Common myeloid progenitor, CD34-positive (primary cell): ENCODE measurements at regions not wholly inside any gene's neighbourhood (a gene's known extent, or its start where the extent isn't known, plus 50 kb on each side); places are given as distances from the start of the nearest gene placed in this dataset.

Source experiments
- CTCF ChIA-PET: fragments of 350-600 bp; sonication (Branson Sonifier 250); formaldehyde crosslinking; loops from one replicate; lab custom pipeline; 2021; ENCODE audit warnings: antibody characterized with exemption; lab: Charles Lee
- POLR2A ChIA-PET: fragments of 350-600 bp; sonication (Branson Sonifier 250); formaldehyde crosslinking; loops from one replicate; lab custom pipeline; 2021; ENCODE audit warnings: antibody characterized with exemption; lab: Charles Lee
- DNase-seq, 3 donors: peaks; one replicate each; pipeline versions ENCODE4 v3.0.0 to v3.0.0-alpha.2; 2013
- H3K27ac ChIP-seq, 2 experiments: 1 replicate in 1 of 2; 2 replicates in 1 of 2; pipeline ENCODE4 v1.7.0; 2013; ENCODE audit warnings: inconsistent platforms in 2 of 2, low read length in 2 of 2, mild to moderate bottlenecking in 2 of 2, low read depth in 1 of 2, moderate library complexity in 1 of 2; ENCODE audit not compliant: severe bottlenecking in 2 of 2, insufficient read depth in 1 of 2, poor library complexity in 1 of 2
- H3K27me3 ChIP-seq, 5 experiments: replicated peaks in 2 of 5; 1 replicate in 3 of 5; 2 replicates in 2 of 5; pipeline versions ENCODE4 v1.6.1 to v1.7.0; 2013; ENCODE audit warnings: low read length in 4 of 5, mild to moderate bottlenecking in 2 of 5, moderate library complexity in 2 of 5, inconsistent platforms in 1 of 5; ENCODE audit not compliant: insufficient read depth in 5 of 5, control insufficient read depth in 4 of 5
- H3K36me3 ChIP-seq, 4 experiments: 1 replicate in 2 of 4; 2 replicates in 2 of 4; pipeline versions ENCODE4 v1.6.1 to v1.7.0; 2013; ENCODE audit warnings: low read length in 3 of 4, control low read depth in 1 of 4, mild to moderate bottlenecking in 1 of 4; ENCODE audit not compliant: control insufficient read depth in 4 of 4, insufficient read depth in 4 of 4
- H3K4me1 ChIP-seq, 4 experiments: 1 replicate in 3 of 4; 2 replicates in 1 of 4; pipeline versions ENCODE4 v1.6.1 to v1.7.1; 2013; ENCODE audit warnings: low read length in 3 of 4, mild to moderate bottlenecking in 3 of 4, control low read depth in 1 of 4, inconsistent platforms in 1 of 4, moderate library complexity in 1 of 4; ENCODE audit not compliant: control insufficient read depth in 4 of 4, insufficient read depth in 4 of 4; ENCODE audit errors: control extremely low read depth in 1 of 4
- H3K4me3 ChIP-seq, 7 experiments: 1 replicate in 4 of 7; 2 replicates in 3 of 7; pipeline versions ENCODE4 v1.5.1 to v1.7.0; 2013; ENCODE audit warnings: mild to moderate bottlenecking in 7 of 7, low read length in 6 of 7, moderate library complexity in 6 of 7, inconsistent platforms in 2 of 7, low read depth in 2 of 7, control low read depth in 1 of 7; ENCODE audit not compliant: insufficient read depth in 4 of 7, control insufficient read depth in 1 of 7; ENCODE audit errors: extremely low read depth in 1 of 7
- H3K9me3 ChIP-seq, 5 experiments: 1 replicate in 4 of 5; 2 replicates in 1 of 5; pipeline versions ENCODE4 v1.6.1 to v1.7.1; 2013; ENCODE audit warnings: low read length in 4 of 5, mild to moderate bottlenecking in 2 of 5, inconsistent platforms in 1 of 5, low read depth in 1 of 5, moderate library complexity in 1 of 5; ENCODE audit not compliant: control insufficient read depth in 4 of 5, insufficient read depth in 2 of 5; ENCODE audit errors: control extremely low read depth in 1 of 5
- WGBS: methylation state at CpG from one replicate; pipeline ENCODE4 v1.1.5; 2013; ENCODE audit not compliant: insufficient coverage; 5-methylcytosine and 5-hydroxymethylcytosine counted together

GRCh38 chr3:5444253-5444652 lies 256.7 kb downstream of the EDEM1 start:
- DNase-seq, result no peak
- H3K27me3 ChIP-seq, result no peaks in the 10 kb centered on the region
- CTCF ChIA-PET, result no interaction called here
- H3K27ac ChIP-seq, result no peak overlapping the region
- POLR2A ChIA-PET, result no interaction called here
- 100% methylated on average over 1 of the region's 2 CpGs for WGBS
- H3K4me1 ChIP-seq, result peaks cover 0 to 15% (median 3%) of the 10 kb centered on the region in 4 experiments
- H3K4me3 ChIP-seq, result no peak overlapping the region
- no peaks in the 10 kb centered on the region for H3K36me3 ChIP-seq
- H3K9me3 ChIP-seq, result peaks cover 0 to 11% (median 3%) of the 10 kb centered on the region in 5 experiments

GRCh38 chr3:5445676-5446201 lies 258.2 kb downstream of the EDEM1 start:
- Histone ChIP-seq H3K27ac (no peak overlapping the region), H3K4me1 (peaks cover 0 to 15% (median 3%) of the 10 kb centered on the region in 4 experiments), H3K4me3 (no peak overlapping the region), H3K27me3 (no peaks in the 10 kb centered on the region), H3K36me3 (no peaks in the 10 kb centered on the region), H3K9me3 (peaks cover 0 to 11% (median 3%) of the 10 kb centered on the region in 5 experiments)
- 100% methylated on average over 2 of the region's 5 CpGs for WGBS
- CTCF ChIA-PET, result no interaction called here
- no peak for DNase-seq
- POLR2A ChIA-PET, result no interaction called here

- H3K4me3 ChIP-seq, result no peak overlapping the region
- WGBS, result 100% methylated on average over 2 of the region's 5 CpGs
- POLR2A ChIA-PET, result no interaction called here
- H3K9me3 ChIP-seq, result peaks cover 0 to 11% (median 3%) of the 10 kb centered on the region in 5 experiments
- CTCF ChIA-PET, result interaction anchor here (1.3 kb wide), 1 partner anchor 12 kb away, joined by 3 read pairs; no protein-coding TSS in a partner anchor
- H3K27ac ChIP-seq, result no peak overlapping the region
- no peaks in the 10 kb centered on the region for H3K27me3 ChIP-seq
- no peaks in the 10 kb centered on the region for H3K4me1 ChIP-seq
- no peak for DNase-seq
- H3K36me3 ChIP-seq, result no peaks in the 10 kb centered on the region
These were observed 260.7 kb downstream of the EDEM1 start for GRCh38 chr3:5448246-5448645.

GRCh38 chr3:5448816-5449215 lies 261.3 kb downstream of the EDEM1 start:
- Histone ChIP-seq H3K36me3 (no peaks in the 10 kb centered on the region), H3K27ac (no peak overlapping the region), H3K9me3 (peaks cover 0 to 11% (median 3%) of the 10 kb centered on the region in 5 experiments), H3K4me3 (no peak overlapping the region), H3K27me3 (no peaks in the 10 kb centered on the region), H3K4me1 (no peaks in the 10 kb centered on the region)
- ChIA-PET CTCF (interaction anchor here (1.0 to 1.3 kb wide), 2 partner anchors 12 to 15 kb away, joined by 3 read pairs; no protein-coding TSS in a partner anchor), POLR2A (interaction anchor here (0.6 kb wide), 1 partner anchor 865 kb away, joined by 3 read pairs; no protein-coding TSS in a partner anchor)
- WGBS, result 80% methylated on average over 1 of the region's 2 CpGs
- DNase-seq, result no peak

GRCh38 chr3:5456199-5456598 lies 268.7 kb downstream of the EDEM1 start:
- ChIA-PET CTCF (interaction anchor here (0.6 kb wide), 1 partner anchor 89 kb away, joined by 3 read pairs; no protein-coding TSS in a partner anchor), POLR2A (no interaction called here)
- 90% methylated on average over 1 of the region's 1 CpG for WGBS
- H3K9me3 ChIP-seq, result no peaks in the 10 kb centered on the region
- no peak overlapping the region for H3K4me3 ChIP-seq
- H3K27ac ChIP-seq, result no peak overlapping the region
- H3K27me3 ChIP-seq, result no peaks in the 10 kb centered on the region
- H3K4me1 ChIP-seq, result peaks cover 0 to 4% (median 0%) of the 10 kb centered on the region in 4 experiments
- no peaks in the 10 kb centered on the region for H3K36me3 ChIP-seq
- DNase-seq, result no peak

GRCh38 chr3:5458526-5458925 lies 271.0 kb downstream of the EDEM1 start:
- Histone ChIP-seq H3K4me3 (no peak overlapping the region), H3K36me3 (no peaks in the 10 kb centered on the region), H3K9me3 (no peaks in the 10 kb centered on the region), H3K27ac (no peak overlapping the region), H3K4me1 (peaks cover under 1 to 15% (median 2%) of the 10 kb centered on the region in 4 experiments), H3K27me3 (no peaks in the 10 kb centered on the region)
- ChIA-PET CTCF (no interaction called here), POLR2A (no interaction called here)
- no peak for DNase-seq

GRCh38 chr3:5462086-5462485 lies 274.6 kb downstream of the EDEM1 start:
- H3K27me3 ChIP-seq, result no peaks in the 10 kb centered on the region
- DNase-seq, result no peak
- H3K27ac ChIP-seq, result no peak overlapping the region
- ChIA-PET POLR2A (no interaction called here), CTCF (interaction anchor here (3.1 kb wide), 1 partner anchor 10 kb away, joined by 10 read pairs; no protein-coding TSS in a partner anchor)
- WGBS, result no CpG with 5 or more reads among the region's 1 CpG
- no peaks in the 10 kb centered on the region for H3K36me3 ChIP-seq
- no peaks in the 10 kb centered on the region for H3K9me3 ChIP-seq
- peaks cover 19 to 50% (median 27%) of the 10 kb centered on the region in 4 experiments for H3K4me1 ChIP-seq
- H3K4me3 ChIP-seq, result no peak overlapping the region
